ENCODE measurements at regions not wholly inside any gene's neighbourhood (a gene's known extent, or its start where the extent isn't known, plus 50 kb on each side); places are given as distances from the start of the nearest gene placed in this dataset.

DNA sequence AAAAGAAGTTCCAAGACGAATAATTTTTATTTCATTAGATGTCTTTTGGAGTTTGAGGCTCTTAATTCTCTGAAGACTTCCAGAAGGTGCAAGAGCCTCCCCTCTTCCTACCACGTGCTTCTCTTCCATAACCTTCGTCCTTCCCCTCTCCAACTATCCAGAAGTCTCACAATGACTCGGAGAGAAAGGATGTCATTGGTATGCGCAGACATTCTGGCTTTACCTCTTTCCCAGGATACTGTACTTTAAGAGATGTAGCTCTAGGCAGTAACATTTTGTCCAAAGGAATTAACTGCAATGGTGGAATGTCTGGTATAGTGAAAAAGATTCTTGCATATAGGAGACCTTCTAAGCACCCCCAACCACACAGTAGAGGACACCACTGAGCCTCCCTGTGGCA lies 249.0 kb upstream of the OSR1 start:
- DNase-seq (ENCODE audit: low read depth): peak; percentile 58
- no peak overlapping the region for H3K4me3 ChIP-seq (ENCODE audit: low read length)
- TF ChIP-seq, protein P1, sequence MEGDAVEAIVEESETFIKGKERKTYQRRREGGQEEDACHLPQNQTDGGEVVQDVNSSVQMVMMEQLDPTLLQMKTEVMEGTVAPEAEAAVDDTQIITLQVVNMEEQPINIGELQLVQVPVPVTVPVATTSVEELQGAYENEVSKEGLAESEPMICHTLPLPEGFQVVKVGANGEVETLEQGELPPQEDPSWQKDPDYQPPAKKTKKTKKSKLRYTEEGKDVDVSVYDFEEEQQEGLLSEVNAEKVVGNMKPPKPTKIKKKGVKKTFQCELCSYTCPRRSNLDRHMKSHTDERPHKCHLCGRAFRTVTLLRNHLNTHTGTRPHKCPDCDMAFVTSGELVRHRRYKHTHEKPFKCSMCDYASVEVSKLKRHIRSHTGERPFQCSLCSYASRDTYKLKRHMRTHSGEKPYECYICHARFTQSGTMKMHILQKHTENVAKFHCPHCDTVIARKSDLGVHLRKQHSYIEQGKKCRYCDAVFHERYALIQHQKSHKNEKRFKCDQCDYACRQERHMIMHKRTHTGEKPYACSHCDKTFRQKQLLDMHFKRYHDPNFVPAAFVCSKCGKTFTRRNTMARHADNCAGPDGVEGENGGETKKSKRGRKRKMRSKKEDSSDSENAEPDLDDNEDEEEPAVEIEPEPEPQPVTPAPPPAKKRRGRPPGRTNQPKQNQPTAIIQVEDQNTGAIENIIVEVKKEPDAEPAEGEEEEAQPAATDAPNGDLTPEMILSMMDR (conservative IDR thresholded peaks at IDR 0.05; ENCODE audit: low read length): no peak

DNA sequence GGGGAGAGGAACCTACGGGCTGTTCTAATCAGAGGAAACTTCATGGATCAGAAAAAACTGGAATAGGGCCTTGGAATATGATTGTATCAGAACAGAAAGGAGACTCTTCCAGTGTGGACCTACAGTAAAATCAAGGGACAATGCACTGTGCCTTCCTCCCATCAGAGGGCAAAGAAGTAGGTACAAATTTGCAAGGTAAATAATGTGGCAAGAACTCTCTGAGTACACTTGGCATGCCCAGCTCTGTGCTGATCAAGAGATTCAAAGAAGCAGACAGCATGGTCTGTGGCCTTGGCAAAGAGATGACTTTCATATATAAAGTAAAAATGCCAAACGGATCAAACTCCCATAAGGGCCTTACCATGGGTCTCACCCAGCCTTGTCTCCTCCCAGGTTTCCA lies 242.6 kb upstream of the OSR1 start:
- H3K4me3 ChIP-seq (ENCODE audit: low read length): no peak overlapping the region
- no peak for DNase-seq (ENCODE audit: low read depth)
- TF ChIP-seq, protein P1 (conservative IDR thresholded peaks at IDR 0.05; ENCODE audit: low read length): no peak

- TF ChIP-seq, protein P1 (conservative IDR thresholded peaks at IDR 0.05; ENCODE audit: low read length): peak; percentile 47
- DNase-seq (ENCODE audit: low read depth): peak; percentile 59
- no peak overlapping the region for H3K4me3 ChIP-seq (ENCODE audit: low read length)
Observed at GRCh38 chr2:19600506-19600905, 242.1 kb upstream of the OSR1 start.

DNA sequence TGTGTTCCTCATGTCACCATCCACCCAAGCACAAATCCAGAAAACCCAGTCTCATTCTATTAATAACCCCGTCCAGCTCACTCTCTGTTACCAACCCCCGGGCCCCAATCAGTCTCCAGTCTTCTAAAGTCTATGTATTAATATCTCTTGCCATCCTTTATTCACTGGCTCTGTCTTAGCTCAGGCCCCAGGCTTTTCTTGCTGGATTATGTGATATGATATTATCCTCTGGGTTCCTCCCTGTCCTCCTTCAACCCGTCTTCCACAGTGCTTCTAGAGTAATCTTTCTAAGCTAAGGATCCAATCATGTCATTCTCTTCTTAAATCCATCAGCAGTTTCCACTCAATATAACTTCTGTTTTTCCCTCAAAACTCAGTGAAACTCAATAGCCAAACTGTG lies 240.5 kb upstream of the OSR1 start:
- TF ChIP-seq, protein P1 (conservative IDR thresholded peaks at IDR 0.05; ENCODE audit: low read length): no peak
- no peak for DNase-seq (ENCODE audit: low read depth)
- no peak overlapping the region for H3K4me3 ChIP-seq (ENCODE audit: low read length)

DNA sequence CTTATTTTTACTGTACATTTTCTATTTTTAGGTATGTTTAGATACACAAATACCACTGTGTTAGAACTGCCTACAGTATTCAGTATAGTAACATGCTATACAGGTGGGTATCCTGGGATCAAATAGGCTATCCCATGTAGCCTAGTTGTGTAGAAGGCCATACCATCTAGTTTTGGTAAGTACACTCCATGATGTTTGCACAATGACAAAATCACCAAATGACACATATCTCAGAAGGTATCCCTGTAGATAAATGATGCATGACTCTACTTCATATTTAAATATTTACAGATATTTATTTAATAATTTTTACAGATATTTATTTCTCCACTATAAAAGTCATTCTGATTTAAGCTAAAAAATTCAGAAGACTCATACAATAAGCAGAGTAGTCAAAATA lies 233.8 kb upstream of the OSR1 start:
- TF ChIP-seq, protein P1 (conservative IDR thresholded peaks at IDR 0.05; ENCODE audit: low read length): no peak
- no peak for DNase-seq (ENCODE audit: low read depth)
- no peak overlapping the region for H3K4me3 ChIP-seq (ENCODE audit: low read length)

DNA sequence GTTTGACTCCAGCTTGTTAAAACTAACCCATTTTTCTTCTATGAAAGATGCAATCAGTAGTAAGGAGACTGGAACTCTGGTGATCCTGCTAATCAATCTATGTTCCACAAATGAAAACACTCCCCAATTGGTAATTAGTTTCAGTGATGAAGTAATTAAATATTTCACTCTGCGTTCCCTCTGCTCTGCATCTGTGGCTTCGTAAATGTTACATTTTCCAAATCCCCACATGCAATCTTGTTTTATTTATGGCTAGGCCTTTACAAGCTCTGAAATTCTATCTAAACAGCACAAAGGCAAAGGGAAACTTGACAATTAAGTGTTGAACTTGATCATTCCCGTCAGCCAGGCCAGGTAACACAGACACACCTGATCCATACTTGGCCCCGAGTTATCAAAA lies 231.4 kb upstream of the OSR1 start:
- TF ChIP-seq, protein P1 (conservative IDR thresholded peaks at IDR 0.05; ENCODE audit: low read length): no peak
- no peak overlapping the region for H3K4me3 ChIP-seq (ENCODE audit: low read length)
- no peak for DNase-seq (ENCODE audit: low read depth)

DNA sequence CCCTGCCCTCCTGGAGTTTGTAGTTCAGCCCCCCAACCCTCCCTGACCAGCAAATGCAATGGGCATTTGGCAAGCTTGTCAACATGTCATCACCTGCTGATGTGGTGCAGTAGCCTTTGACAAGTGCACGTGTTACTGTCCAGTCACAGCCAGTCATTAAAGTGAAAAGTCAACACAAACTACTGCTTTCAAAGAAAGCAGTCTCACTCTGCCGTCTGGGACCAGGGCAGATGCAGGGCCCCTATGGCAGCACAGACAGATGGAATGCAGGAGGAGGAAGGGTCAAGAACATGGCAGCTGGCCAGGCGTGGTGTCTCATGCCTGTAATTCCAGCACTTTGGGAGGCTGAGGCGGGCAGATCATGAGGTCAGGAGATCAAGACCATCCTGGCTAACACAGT lies 222.4 kb upstream of the OSR1 start:
- TF ChIP-seq, protein P1 (conservative IDR thresholded peaks at IDR 0.05; ENCODE audit: low read length): no peak
- H3K4me3 ChIP-seq (ENCODE audit: low read length): no peak overlapping the region
- no peak for DNase-seq (ENCODE audit: low read depth)
